CD4-positive, alpha-beta T cell (primary cell): ENCODE measurements at regions not wholly inside any gene's neighbourhood (a gene's known extent, or its start where the extent isn't known, plus 50 kb on each side); places are given as distances from the start of the nearest gene placed in this dataset.

Experiments used
- ATAC-seq: fragments of 200-7000 bp; cut with Tn5 transposase; one replicate; pipeline ENCODE4 v1.10.0; 2022; ENCODE audit warnings: mild to moderate bottlenecking; ENCODE audit not compliant: poor library complexity
- CTCF ChIA-PET: fragments of 350-600 bp; sonication (Branson Sonifier 250); formaldehyde crosslinking; loops from one replicate; lab custom pipeline; 2021; ENCODE audit warnings: antibody characterized with exemption, inconsistent platforms; lab: Charles Lee
- POLR2A ChIA-PET: fragments of 350-600 bp; sonication (Branson Sonifier 250); formaldehyde crosslinking; loops from one replicate; lab custom pipeline; 2021; ENCODE audit warnings: antibody characterized with exemption, inconsistent platforms; lab: Charles Lee
- DNase-seq, 14 experiments: peaks; one replicate each; pipeline ENCODE4 v3.0.0-alpha.2; 2013 to 2020; ENCODE audit warnings: mixed read lengths in 2 of 14
- H3K27ac ChIP-seq, 2 donors: one replicate each; pipeline versions ENCODE4 v1.5.1 to v1.7.0; 2013; ENCODE audit warnings: low read length in 2 of 2, low read depth in 1 of 2, mild to moderate bottlenecking in 1 of 2
- H3K27me3 ChIP-seq, 2 experiments: 1 replicate in 1 of 2; 2 replicates in 1 of 2; pipeline versions ENCODE4 v1.6.1 to v1.7.0; 2013; ENCODE audit warnings: low read length in 2 of 2, control low read depth in 1 of 2, mild to moderate bottlenecking in 1 of 2, moderate library complexity in 1 of 2; ENCODE audit not compliant: insufficient read depth in 2 of 2, control insufficient read depth in 1 of 2
- H3K36me3 ChIP-seq: one replicate; pipeline ENCODE4 v1.6.1; 2013; ENCODE audit warnings: low read length, control low read depth; ENCODE audit not compliant: insufficient read depth
- H3K4me1 ChIP-seq: one replicate; pipeline ENCODE4 v1.6.1; 2013; ENCODE audit warnings: low read length, control low read depth; ENCODE audit not compliant: insufficient read depth
- H3K4me3 ChIP-seq: one replicate; pipeline ENCODE4 v1.5.1; 2013; ENCODE audit warnings: mild to moderate bottlenecking, low read length, moderate library complexity
- H3K9me3 ChIP-seq, 2 experiments: 1 replicate in 1 of 2; 2 replicates in 1 of 2; pipeline versions ENCODE4 v1.6.1 to v1.7.0; 2013; ENCODE audit warnings: low read length in 2 of 2, mild to moderate bottlenecking in 2 of 2, control low read depth in 1 of 2, moderate library complexity in 1 of 2; ENCODE audit not compliant: control insufficient read depth in 1 of 2, insufficient read depth in 1 of 2
- H3K27ac Mint-ChIP-seq: one replicate; pipeline ENCODE4 v1.8.0; 2020; ENCODE audit warnings: mixed read lengths
- H3K27me3 Mint-ChIP-seq: one replicate; pipeline ENCODE4 v1.8.0; 2021; ENCODE audit warnings: mixed read lengths
- H3K36me3 Mint-ChIP-seq: one replicate; pipeline ENCODE4 v1.8.0; 2021; ENCODE audit warnings: low read depth, mixed read lengths
- H3K4me1 Mint-ChIP-seq: one replicate; pipeline ENCODE4 v1.8.0; 2021; ENCODE audit warnings: low read depth, mixed read lengths
- H3K4me3 Mint-ChIP-seq: one replicate; pipeline ENCODE4 v1.8.0; 2020; ENCODE audit warnings: mild to moderate bottlenecking, mixed read lengths
- H3K9me3 Mint-ChIP-seq: one replicate; pipeline ENCODE4 v1.8.0; 2020; ENCODE audit warnings: mixed read lengths
- CTCF ChIP-seq: fragments of 200-600 bp; IDR thresholded peaks from one replicate; pipeline ENCODE4 v1.8.0; 2022; ENCODE audit warnings: antibody characterized with exemption, mild to moderate bottlenecking
- intact Hi-C, 2 experiments: fragments of 100-400 bp; cut with DNase I in 1 of 2; cut with micrococcal nuclease in 1 of 2; formaldehyde crosslinking; loops; one replicate each; pipeline versions ENCODE4 v1.15.1 to v1.9.0; 2023 to 2025; cut with DNase I, micrococcal nuclease

GRCh38 chr11:103703954-103704353 is 332.5 kb upstream of the DDI1 start:
- peaks cover 6% of the 10 kb centered on the region for H3K27me3 Mint-ChIP-seq
- no peaks in the 10 kb centered on the region for H3K36me3 ChIP-seq
- ATAC-seq (no peak), DNase-seq (no peak)
- CTCF ChIA-PET, result no interaction called here
- H3K27ac ChIP-seq, result no peak overlapping the region
- intact Hi-C loops, result no loop called here
- H3K4me1 Mint-ChIP-seq, result no peaks in the 10 kb centered on the region
- peaks cover under 1% of the 10 kb centered on the region for H3K9me3 Mint-ChIP-seq
- H3K4me1 ChIP-seq, result no peaks in the 10 kb centered on the region
- no peak overlapping the region for H3K27ac Mint-ChIP-seq
- TF ChIP-seq CTCF, result no peak
- no peak overlapping the region for H3K4me3 ChIP-seq
- no peak overlapping the region for H3K4me3 Mint-ChIP-seq
- H3K9me3 ChIP-seq, result no peaks in the 10 kb centered on the region
- POLR2A ChIA-PET, result no interaction called here
- no peaks in the 10 kb centered on the region for H3K36me3 Mint-ChIP-seq
- H3K27me3 ChIP-seq, result no peaks in the 10 kb centered on the region

GRCh38 chr11:103705642-103706041 is 330.8 kb upstream of the DDI1 start:
- H3K36me3 Mint-ChIP-seq, result no peaks in the 10 kb centered on the region
- TF ChIP-seq CTCF, result no peak
- H3K27me3 Mint-ChIP-seq, result peaks cover 6% of the 10 kb centered on the region
- POLR2A ChIA-PET, result no interaction called here
- DNase-seq (no peak), ATAC-seq (no peak)
- H3K4me3 Mint-ChIP-seq, result no peak overlapping the region
- H3K4me1 Mint-ChIP-seq, result no peaks in the 10 kb centered on the region
- intact Hi-C loops, result no loop called here
- CTCF ChIA-PET, result no interaction called here
- Histone ChIP-seq H3K9me3 (no peaks in the 10 kb centered on the region), H3K36me3 (no peaks in the 10 kb centered on the region), H3K27me3 (no peaks in the 10 kb centered on the region), H3K4me1 (no peaks in the 10 kb centered on the region), H3K27ac (no peak overlapping the region), H3K4me3 (no peak overlapping the region)
- H3K9me3 Mint-ChIP-seq, result peaks cover 4% of the 10 kb centered on the region
- H3K27ac Mint-ChIP-seq, result no peak overlapping the region

- intact Hi-C loops, result no loop called here
- Histone ChIP-seq H3K4me3 (no peak overlapping the region), H3K9me3 (peaks cover 0 to 4% of the 10 kb centered on the region in 2 experiments), H3K27me3 (no peaks in the 10 kb centered on the region), H3K4me1 (no peaks in the 10 kb centered on the region), H3K27ac (no peak overlapping the region), H3K36me3 (no peaks in the 10 kb centered on the region)
- no peak overlapping the region for H3K27ac Mint-ChIP-seq
- ATAC-seq (no peak), DNase-seq (no peak)
- peaks cover 4% of the 10 kb centered on the region for H3K9me3 Mint-ChIP-seq
- no peaks in the 10 kb centered on the region for H3K36me3 Mint-ChIP-seq
- POLR2A ChIA-PET, result interaction anchor here (1.2 kb wide), 1 partner anchor 655 kb away, joined by 4 read pairs; no protein-coding TSS in a partner anchor
- no peaks in the 10 kb centered on the region for H3K4me1 Mint-ChIP-seq
- H3K27me3 Mint-ChIP-seq, result peaks cover 5% of the 10 kb centered on the region
- H3K4me3 Mint-ChIP-seq, result no peak overlapping the region
- CTCF ChIA-PET, result no interaction called here
- no peak for TF ChIP-seq CTCF
Observed at GRCh38 chr11:103709371-103709770, 327.1 kb upstream of the DDI1 start.
